ENCODE measurements at regions not wholly inside any gene's neighbourhood (a gene's known extent, or its start where the extent isn't known, plus 50 kb on each side); places are given as distances from the start of the nearest gene placed in this dataset.

DNA sequence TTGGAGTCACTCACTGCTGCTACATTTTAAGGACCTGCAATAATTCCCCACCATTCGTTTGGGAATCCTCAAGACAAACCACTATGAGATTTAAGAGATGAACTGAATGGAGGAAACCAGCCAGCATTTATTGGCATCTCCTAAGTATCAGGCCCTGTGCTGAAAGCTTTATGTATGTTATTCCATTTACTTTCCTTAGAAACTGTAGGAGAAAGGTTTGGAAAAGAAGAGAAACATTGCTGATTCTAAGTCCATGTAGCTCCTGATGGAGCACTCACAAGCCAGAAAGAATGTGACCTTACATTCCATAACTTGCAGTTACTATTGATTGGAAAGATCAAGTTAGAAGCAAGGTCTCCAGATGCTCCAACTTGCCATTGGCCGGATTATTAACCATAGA, 267.4 kb downstream of the GAS1 start:
- TF ChIP-seq, protein P1, sequence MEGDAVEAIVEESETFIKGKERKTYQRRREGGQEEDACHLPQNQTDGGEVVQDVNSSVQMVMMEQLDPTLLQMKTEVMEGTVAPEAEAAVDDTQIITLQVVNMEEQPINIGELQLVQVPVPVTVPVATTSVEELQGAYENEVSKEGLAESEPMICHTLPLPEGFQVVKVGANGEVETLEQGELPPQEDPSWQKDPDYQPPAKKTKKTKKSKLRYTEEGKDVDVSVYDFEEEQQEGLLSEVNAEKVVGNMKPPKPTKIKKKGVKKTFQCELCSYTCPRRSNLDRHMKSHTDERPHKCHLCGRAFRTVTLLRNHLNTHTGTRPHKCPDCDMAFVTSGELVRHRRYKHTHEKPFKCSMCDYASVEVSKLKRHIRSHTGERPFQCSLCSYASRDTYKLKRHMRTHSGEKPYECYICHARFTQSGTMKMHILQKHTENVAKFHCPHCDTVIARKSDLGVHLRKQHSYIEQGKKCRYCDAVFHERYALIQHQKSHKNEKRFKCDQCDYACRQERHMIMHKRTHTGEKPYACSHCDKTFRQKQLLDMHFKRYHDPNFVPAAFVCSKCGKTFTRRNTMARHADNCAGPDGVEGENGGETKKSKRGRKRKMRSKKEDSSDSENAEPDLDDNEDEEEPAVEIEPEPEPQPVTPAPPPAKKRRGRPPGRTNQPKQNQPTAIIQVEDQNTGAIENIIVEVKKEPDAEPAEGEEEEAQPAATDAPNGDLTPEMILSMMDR (IDR thresholded peaks at IDR 0.05): no peak
- no peak for TF ChIP-seq EP300 (IDR thresholded peaks at IDR 0.05)

Measured in esophagus muscularis mucosa (tissue), 3 donors.